G401 (cell line): ENCODE measurements at regions not wholly inside any gene's neighbourhood (a gene's known extent, or its start where the extent isn't known, plus 50 kb on each side); places are given as distances from the start of the nearest gene placed in this dataset.

Experiments used
- DNase-seq: peaks from one replicate; pipeline ENCODE4 v3.0.0-alpha.2; 2015; ENCODE audit warnings: low spot score
- in situ Hi-C: cut with HindIII; loops from 2 replicates; pipeline ENCODE4 v1.10.0; 2016; ENCODE audit warnings: low sequenced_read_pairs, mixed read lengths

DNA sequence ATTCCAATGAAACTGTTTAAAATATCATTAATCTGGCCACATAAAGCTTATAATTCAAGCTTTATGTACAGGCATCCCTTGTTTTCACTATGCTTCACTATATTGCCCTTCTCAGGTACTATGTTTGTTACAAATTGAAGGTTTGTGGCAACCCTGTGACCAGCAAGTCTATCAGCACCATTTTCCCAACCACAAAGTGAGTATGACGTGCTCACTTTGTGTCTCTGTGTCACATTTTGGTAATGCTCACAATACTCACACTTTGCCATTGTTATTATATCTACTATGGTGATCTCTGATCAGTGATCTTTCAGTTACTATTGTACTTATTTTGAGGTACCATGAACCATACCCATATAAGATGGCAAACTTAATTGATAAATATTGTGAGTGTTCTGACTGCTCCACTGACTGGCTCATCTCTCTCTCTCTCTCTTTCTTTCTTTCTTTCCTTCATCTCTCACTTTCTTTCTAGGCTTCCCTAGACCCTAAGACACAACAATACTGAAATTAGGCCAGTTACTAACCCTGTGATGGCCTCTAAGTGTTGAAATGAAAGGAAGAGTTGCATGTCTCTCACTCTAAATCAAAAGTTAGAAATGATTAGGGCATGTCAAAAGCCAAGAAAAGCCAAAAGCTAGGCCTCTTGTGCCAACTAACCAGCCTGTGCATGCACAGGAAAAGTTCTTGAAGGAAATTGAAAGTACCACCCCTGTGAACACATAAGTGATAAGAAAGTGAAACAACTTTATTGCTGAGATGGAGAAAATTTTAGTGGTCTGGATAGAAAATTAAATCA lies 227.9 kb downstream of the BCAS1 start:
- in situ Hi-C loops: no loop called here

DNA sequence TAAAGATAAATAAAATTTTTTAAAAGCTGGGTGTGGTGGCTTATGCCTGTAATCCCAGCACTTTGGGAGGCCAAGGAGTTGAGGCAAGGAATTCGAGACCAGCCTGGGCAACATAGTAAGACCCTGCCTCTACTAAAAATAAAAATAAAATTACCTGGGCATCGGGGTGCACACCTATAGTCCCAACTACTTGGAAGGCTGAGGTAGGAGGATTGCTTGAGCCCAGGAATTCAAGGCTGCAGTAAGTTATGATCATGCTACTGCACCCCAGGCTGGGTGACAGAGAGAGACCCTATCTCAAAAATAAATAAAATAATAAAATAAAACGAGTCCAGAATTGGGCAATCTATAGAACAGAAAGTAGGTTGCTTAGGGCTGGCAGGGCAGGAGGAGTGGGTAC lies 228.7 kb downstream of the BCAS1 start:
- in situ Hi-C loops: no loop called here
- DNase-seq: no peak

More for the DNA sequence above, 227.9 kb downstream of the BCAS1 start:
- DNase-seq: no peak

DNA sequence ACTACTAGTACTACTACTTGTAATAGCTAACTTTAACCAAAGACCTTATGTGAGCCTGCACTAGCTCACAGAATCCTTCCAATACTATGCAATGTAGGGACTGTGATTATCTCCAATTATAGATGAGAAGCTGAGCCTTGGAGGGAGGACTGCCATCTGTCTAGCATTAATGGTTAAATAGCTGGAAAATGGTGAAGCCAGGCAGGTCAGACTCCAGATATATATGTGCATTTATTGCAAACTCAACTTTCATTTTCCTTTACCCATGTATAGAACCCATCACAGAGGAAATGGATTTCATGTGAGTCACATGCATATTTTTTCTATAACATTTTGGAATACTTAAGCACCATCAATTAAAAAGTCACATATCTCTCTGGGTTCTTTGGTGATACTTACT lies 229.9 kb downstream of the BCAS1 start:
- in situ Hi-C loops: no loop called here
- DNase-seq: no peak

DNA sequence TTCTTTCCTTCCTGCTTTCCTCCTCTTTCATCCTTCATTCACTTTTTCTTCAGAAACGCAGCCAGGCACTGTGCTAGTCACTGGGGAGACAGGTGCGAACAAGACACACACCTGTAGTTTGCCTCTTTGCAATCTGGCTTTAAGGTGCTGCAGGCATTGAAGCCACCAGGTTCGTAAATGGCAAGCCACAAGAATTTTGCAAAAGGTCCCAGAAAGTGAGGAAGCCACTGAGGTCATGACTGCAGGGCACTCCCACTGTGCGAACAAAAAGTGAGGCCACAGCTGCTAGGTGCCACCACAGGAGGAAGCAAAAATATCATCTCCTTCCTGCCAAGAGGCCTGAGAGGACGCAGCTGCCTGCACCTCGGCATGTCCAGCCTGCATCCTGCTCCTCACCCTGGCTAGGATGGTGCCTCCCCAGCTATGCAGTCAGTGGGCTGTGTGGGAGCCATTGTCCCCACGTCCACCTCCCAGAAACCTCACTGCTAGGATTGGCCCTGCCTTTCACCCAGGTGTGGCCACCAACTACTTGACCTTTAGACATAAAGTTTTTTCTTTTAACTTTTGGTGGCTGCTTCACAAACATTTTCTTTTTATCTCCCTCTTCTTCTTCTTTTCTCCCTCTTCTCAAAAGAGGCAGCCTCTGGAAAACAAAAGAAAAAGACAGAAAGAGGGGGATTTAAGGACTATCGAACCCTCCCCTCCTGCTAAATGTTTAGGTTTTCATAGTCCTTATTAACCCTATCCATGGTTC lies 230.8 kb downstream of the BCAS1 start:
- in situ Hi-C loops: no loop called here

DNA sequence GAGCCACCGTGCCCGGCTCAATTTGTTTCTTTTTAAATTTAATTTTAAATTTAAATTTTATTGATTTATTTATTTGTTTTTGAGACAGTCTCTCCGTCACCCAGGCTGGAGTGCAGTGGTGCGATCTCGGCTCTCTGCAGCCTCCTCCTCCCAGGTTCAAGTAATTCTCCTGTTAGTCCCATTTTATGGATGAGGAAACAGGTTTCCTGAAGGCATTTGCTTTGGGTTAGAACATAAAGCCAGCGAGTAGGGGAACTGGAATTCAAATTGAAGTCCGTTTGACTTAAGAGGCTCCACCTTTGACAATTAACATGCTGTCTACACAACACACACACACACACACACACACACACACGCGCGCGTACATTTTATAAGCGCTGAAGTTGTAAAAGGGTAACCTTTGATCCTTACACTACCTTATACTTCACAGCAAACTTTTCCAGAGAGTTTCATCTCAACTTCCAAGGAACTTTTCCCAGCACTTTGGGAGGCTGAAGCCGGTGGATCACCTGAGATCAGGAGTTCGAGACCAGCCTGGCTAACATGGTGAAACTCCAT lies 232.0 kb downstream of the BCAS1 start:
- no peak for DNase-seq
- in situ Hi-C loops: no loop called here

More for the DNA sequence above, 230.8 kb downstream of the BCAS1 start:
- no peak for DNase-seq

DNA sequence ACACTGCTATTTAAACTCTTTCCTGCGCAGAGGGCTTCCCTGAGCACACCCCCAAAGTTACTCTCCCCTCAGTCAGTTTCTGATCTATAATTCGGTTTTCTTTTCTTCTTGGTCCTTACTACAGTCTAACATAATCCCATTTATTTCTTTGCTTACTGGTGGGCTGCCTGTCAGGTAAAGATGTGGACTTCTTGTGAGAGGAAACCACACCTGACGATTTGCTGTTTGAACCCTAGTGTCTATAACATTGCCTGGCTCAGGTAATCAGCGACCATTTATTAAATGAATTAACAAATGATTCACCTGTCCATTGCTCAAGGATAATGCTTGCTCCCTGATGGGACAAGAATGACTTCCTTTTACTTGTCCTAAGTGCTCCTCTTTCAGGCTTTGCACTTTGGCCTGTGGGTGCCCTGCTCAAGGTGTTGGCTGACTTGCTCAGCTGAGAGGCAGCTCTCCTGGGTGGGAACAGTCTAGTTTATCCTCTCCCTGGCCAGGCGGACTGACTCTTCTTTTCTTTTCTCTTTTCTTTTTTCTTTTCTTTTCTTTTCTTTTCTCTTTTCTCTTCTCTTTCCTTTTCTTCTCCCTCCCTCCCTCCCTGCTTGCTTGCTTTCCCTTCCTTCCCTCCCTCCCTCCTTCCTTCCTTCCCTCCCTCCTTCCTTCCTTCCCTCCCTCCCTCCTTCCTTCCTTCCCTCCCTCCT lies 233.1 kb downstream of the BCAS1 start:
- in situ Hi-C loops: no loop called here
- no peak for DNase-seq

DNA sequence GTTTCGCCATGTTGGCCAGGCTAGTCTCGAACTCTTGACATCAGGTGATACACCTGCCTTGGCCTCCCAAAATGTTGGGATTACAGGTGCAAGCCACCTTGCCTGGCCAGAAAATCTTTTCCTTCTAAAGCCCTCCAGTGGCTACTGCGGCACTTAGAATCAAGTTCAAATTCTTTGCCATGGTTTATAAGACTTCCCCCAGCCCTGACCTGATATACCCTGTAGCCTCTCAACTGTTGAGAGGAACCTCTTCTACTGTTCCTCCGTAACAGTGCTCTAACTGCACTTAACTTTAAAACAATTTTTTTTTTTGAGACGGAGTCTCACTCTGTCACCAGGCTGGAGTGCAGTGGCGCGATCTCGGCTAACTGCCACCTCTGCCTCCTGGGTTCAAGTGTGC lies 235.6 kb downstream of the BCAS1 start:
- no peak for DNase-seq
- in situ Hi-C loops: no loop called here

DNA sequence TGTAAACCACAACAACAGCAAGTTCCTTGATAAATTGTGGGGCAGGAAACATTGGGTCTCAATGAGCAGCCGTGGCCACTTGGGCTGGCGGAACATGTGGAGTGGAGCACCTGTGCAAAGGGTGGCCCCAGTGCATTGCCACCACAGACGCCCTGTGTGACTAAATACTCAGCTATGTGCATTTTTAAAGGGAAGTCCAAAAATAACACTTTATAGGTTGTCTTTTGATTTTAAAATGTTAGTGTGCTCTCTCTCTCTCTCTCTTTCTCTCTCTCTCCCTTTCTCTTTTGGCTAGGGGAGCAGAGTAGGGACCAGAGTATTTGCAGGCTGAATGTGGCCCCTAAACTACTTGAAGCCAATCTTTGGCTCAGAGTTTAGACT lies 236.3 kb downstream of the BCAS1 start:
- in situ Hi-C loops: no loop called here
- DNase-seq: no peak

DNA sequence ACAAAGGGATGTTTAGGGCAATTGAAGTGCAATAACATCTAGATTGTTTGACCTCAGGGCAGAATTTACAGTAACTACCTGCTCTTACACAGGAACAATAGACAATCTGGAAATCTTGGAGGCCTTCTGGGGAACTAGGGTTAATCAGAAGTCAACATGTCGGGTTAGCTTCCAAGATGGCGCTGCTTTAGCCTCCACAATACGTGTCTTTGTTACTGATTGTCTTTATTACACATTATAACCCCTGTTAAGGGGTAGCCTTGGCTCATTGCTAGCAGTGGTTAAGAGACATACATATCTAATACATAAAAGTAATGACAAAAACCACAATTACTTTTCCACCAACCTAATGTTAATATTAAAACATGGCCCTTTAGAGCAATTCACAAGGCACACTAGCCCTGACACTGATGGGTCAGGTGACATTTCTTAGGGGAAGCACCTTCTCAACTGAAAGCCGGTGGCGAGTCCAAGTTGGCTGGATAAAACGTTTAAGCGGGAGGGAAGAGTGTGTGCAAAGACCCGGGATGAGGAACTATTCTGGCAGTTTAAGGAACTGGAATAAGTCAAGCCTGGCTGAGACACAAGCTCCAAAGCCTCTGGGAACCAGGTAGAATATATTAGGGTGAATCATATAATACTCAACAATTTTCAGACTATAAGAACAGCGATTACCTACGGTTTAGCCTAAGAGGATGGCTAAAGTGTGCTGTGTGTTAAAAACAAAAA lies 236.9 kb downstream of the BCAS1 start:
- in situ Hi-C loops: no loop called here
- no peak for DNase-seq

DNA sequence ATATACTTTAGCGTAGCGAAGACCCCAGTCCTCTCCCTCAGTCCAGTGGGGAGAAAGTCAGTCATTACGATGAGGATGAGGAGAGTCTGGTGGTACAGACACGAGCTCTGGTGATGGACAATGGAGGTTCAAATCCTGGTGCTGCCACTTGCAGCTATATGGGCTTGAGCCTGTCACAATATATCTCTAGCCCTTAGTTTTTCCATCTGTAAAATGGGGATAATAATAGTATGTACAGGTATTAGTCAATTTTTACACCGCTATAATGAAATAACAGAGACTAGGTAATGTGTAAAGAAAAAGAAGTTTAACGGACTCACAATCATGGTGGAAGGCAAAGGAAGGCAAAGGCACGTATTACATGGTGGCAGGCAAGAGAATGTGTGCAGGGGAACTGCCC lies 237.9 kb downstream of the BCAS1 start:
- no peak for DNase-seq
- in situ Hi-C loops: no loop called here

DNA sequence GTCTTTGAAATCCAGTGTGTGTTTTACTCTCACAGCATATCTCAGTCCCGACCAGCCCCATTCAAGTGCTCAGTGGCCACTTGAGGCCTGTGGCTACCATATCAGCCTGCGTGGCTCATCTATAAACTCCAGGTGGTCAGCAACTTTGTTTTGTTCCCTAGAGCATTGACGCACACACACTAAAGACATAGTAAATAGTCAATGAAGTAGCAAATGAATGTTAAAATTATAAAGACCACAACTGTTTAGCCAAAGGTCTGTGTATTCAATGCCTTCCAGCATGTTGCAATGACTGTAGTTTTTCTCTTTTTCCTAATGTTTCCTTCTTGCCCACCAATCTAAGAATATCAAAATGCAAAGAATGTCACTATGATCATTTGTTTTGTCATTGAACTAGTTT lies 238.2 kb upstream of the ZNF217 start:
- in situ Hi-C loops: no loop called here
- DNase-seq: no peak

DNA sequence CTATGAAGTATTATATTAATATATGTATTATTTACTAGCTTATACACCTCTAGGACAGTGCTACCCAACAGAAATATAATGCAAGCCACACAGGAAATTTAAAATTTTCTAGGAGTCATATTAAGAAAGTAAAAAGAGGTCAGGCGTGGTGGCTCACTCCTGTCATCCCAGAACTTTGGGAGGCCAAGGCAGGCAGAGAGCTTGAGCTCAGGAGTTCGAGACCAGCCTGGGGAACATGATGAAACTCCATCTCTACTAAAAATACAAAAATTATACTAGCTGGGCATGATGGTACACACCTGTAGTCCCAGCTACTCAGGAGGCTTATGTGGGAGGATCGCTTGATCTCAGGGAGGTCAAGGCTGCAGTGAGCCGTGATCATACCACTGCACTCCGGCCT lies 237.6 kb upstream of the ZNF217 start:
- no peak for DNase-seq
- in situ Hi-C loops: no loop called here

DNA sequence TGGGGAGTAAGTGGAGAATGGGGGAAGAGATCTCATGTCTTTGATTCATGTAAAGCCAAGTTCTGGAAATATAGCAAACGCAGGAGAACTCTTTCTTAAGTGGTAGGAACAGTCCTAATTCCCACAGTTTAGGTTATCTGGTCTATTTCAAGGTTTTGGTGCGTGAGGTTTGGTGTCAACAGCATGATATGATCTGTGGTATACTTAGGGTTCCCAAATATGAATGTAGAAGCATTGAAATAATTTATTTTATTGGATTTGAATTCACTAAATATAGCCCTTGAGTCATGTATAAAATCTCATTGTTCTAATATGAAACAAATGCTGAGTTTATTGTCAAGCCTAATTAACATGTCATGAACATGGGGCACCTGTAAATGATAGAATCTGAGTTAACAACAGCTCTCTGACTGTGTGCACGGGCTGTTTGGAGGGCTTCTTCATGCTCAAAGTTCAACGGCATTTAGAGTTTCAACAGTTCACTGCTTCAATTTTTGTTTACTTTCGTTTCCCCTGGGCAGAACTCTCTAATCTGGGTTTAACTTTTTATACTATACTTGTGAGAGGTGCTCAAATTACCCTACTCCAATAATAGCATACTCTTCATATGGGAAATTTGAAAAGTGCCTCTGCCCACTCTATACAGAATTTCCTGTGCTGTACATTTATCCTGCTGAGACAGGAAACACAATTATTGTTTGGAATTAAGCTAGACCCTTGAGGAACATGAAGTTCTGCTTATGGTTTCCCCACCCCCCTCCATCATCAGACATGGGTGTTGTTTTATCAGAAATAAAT lies 236.3 kb upstream of the ZNF217 start:
- DNase-seq: peak; percentile 10
- in situ Hi-C loops: no loop called here

DNA sequence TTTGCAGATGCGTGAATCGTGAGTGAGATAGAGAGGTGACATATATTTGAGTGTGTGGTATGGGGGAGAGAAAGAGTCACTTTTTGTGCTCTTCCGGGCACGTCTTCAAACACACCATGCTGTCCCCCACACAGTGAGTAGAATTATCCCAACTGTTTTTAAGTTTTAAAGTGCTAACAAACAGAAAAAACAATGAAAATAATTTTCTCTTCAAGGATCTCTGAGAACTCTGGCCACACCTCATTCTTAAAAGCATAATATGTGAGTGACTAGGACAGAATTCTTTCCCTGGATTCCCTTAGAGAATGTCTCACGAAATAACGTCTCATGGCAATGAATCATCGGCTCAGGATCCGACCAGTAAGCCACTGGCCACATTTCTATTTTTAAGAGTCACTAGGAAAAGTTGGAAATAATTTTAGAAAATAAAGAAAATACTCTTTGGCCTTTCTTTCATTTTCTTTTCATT lies 235.7 kb upstream of the ZNF217 start:
- in situ Hi-C loops: no loop called here
- peak; percentile 44 for DNase-seq

DNA sequence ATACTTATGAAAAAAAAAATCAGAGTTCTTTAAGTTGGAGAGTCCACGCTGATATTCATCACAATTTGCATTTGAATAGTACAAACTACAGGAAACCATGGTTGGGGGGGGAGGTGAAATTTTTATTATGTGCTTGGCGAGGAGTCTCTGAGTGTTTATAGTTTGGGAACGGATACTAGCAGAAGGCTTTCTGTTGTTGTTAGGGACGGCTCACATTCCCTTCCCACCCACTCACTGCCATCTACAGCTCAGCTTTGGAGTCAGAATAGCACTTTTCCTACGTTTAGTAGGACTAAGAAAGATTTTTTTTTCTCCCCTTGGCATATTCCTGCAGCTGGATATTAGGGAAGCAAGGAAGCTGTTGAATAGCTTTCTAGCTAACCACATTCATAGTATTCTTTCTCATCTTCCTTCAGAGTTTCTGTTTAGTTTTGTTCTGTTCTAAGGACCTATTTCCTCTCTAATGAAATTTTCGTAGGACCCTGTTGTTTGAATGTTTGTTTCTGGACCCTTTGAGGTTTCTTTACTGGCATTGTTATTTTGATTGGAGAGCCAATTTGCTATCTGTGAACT lies 235.1 kb upstream of the ZNF217 start:
- peak; percentile 35 for DNase-seq
- in situ Hi-C loops: no loop called here

DNA sequence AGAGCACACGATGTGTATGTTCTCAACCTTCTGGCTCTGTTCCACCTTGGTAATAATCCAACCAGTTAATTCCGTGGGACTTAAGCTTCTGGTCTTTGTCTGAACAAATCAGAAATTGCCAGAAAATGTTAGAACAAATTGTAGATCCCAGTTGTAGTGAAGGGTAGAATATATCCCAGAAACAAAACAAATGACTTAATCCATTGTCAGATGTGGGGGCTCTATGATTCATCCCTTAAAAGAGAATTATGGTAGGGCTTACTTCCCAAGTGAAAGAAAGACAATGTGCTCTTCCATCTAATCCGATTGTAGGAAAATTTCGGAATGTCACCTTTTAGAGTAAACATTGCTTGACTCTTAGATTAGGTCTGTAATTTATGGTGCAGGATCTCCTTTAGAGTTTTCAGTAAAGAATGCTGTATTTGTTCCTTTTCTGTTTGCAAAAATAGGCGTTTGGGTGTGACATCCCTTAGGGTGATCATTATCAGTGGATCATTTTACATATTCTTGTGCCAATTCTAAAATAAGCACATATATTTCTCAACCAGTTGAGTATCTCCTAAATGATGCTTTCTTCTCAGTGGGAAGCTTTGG lies 234.5 kb upstream of the ZNF217 start:
- peak; percentile 23 for DNase-seq
- in situ Hi-C loops: no loop called here

DNA sequence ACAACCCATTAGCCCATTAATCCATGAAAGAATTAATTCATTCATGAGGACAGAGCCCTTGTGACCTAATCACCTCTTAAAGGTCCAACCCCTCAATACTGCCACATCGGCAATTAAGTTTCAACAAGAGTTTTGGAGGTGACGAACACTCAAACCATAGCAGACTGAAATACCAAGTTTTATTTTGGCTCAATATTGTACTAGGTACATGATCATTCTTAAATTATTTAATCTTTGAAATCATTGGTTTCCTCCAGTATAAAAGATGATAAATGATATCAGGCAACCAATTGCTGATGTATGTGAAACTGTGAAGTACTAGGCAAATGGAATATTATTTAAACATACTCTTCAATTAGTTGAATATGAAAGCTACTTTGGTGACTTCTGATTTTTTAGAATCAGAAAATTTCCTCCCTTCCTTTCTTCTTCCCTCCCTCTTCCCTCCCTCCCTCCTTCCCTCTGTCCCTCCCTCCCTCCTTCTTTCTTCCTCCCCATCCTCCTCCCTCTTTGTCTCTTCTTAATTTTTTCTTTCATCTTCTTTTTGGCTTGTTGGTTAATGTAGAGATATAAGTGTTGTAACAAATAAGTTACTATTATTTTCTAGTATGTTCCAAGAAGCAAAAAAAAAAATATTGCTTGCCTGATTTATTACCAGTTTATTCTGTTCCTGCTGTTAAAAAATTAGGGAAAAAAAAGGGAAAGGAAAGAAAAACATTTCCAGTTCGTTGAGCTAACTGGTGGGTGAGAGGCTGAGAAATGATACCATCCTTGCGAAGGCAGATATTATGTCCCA lies 233.9 kb upstream of the ZNF217 start:
- DNase-seq: no peak
- in situ Hi-C loops: no loop called here
